Spleen (tissue), 11 donors: ENCODE measurements at regions not wholly inside any gene's neighbourhood (a gene's known extent, or its start where the extent isn't known, plus 50 kb on each side); places are given as distances from the start of the nearest gene placed in this dataset.

Source experiments
- DNase-seq: peaks from one replicate; pipeline ENCODE4 v3.0.0-alpha.2; 2020
- H3K27ac ChIP-seq, 8 donors: fragments of 200-600 bp; sonication (generic) in 7 of 8; 1 replicate in 4 of 8; 2 replicates in 4 of 8; pipeline versions ENCODE4 v1.5.0 to v1.8.0; 2016 to 2021; ENCODE audit warnings: inconsistent platforms in 4 of 8, mild to moderate bottlenecking in 4 of 8, moderate library complexity in 1 of 8
- H3K27me3 ChIP-seq, 7 donors: fragments of 200-600 bp; sonication (generic) in 6 of 7; replicated peaks in 1 of 7; 1 replicate in 4 of 7; 2 replicates in 3 of 7; pipeline versions ENCODE4 v1.5.0 to v1.8.0; 2016 to 2021; ENCODE audit warnings: inconsistent platforms in 3 of 7, mild to moderate bottlenecking in 1 of 7
- H3K36me3 ChIP-seq, 6 donors: fragments of 200-600 bp; sonication (generic) in 5 of 6; 1 replicate in 4 of 6; 2 replicates in 2 of 6; pipeline versions ENCODE4 v1.5.0 to v1.8.0; 2016 to 2021; ENCODE audit warnings: inconsistent platforms in 2 of 6
- H3K4me1 ChIP-seq, 6 donors: fragments of 200-600 bp; sonication (generic) in 5 of 6; 1 replicate in 3 of 6; 2 replicates in 3 of 6; pipeline versions ENCODE4 v1.5.0 to v1.8.0; 2016 to 2021; ENCODE audit warnings: inconsistent platforms in 3 of 6
- H3K4me3 ChIP-seq, 8 donors: fragments of 200-600 bp; sonication (generic) in 7 of 8; 1 replicate in 4 of 8; 2 replicates in 4 of 8; pipeline versions ENCODE4 v1.5.0 to v1.8.0; 2016 to 2021; ENCODE audit warnings: inconsistent platforms in 4 of 8, mild to moderate bottlenecking in 4 of 8, moderate library complexity in 2 of 8
- H3K9me3 ChIP-seq, 8 donors: fragments of 200-600 bp; sonication (generic) in 7 of 8; 1 replicate in 4 of 8; 2 replicates in 4 of 8; pipeline versions ENCODE4 v1.5.0 to v1.8.0; 2016 to 2021; ENCODE audit warnings: inconsistent platforms in 4 of 8
- CTCF ChIP-seq, 11 experiments: fragments of 200-600 bp in 7 of 11; fragments of 450-650 bp in 4 of 11; sonication (generic) in 4 of 11; IDR thresholded peaks in 8 of 11; conservative IDR thresholded peaks in 3 of 11; 1 replicate in 7 of 11; 2 replicates in 4 of 11; pipeline versions ENCODE4 v1.4.0 to v1.8.0; 2016 to 2021; ENCODE audit warnings: antibody characterized with exemption in 11 of 11, inconsistent platforms in 4 of 11, mild to moderate bottlenecking in 1 of 11
- POLR2A ChIP-seq, 3 donors: fragments of 450-650 bp; IDR thresholded peaks; one replicate each; pipeline ENCODE4 v1.5.1; 2017; ENCODE audit warnings: antibody characterized with exemption in 3 of 3, mild to moderate bottlenecking in 1 of 3
- POLR2AphosphoS5 ChIP-seq, 3 donors: sonication (generic); formaldehyde crosslinking; IDR thresholded peaks; one replicate each; pipeline ENCODE4 v1.5.1; 2017; ENCODE audit warnings: antibody characterized with exemption in 3 of 3
- whole genome bisulfite sequencing, 5 donors: extraction: QIAGEN DNeasy Blood & Tissue Kit in 3 of 5; methylation state at CpG; one replicate each; pipeline versions ENCODE4 v1.1.5 to v1.1.7; 2013 to 2018; 5-methylcytosine and 5-hydroxymethylcytosine counted together
- intact Hi-C: fragments of 100-400 bp; cut with DNase I; formaldehyde crosslinking; loops from one replicate; pipeline ENCODE4 v1.15.0; 2023; ENCODE audit warnings: low total_unique reads
- donor health status: healthy with polysubstance abuse.
- donor health status: DM: no; HTN: no; CAD: no; lungs with moderate emphysema.
- donor health status: DM: no; HTN: no; CAD: no.
- donor health status: Bipolar disorder and iron deficiency.
- donor health status: healthy.
- donor health status: DM: no; HTN: no; CAD: no.
- donor health status: DM: yes; HTN: yes; CAD: no.

GRCh38 chr4:143089291-143089690 is 95.4 kb upstream of the USP38 start:
- H3K27me3 ChIP-seq = no peaks in the 10 kb centered on the region
- no peak overlapping the region for H3K27ac ChIP-seq
- no peak overlapping the region for H3K4me3 ChIP-seq
- H3K9me3 ChIP-seq = peaks cover 0 to 9% (median 0%) of the 10 kb centered on the region in 8 donors
- H3K4me1 ChIP-seq = peaks cover 0 to under 1% (median 0%) of the 10 kb centered on the region in 6 donors
- TF ChIP-seq POLR2A (IDR thresholded peaks at IDR 0.05) (no peak), CTCF (IDR thresholded peaks at IDR 0.05 in 8 of 11, conservative IDR thresholded peaks at IDR 0.05 in 3 of 11) (no peak), POLR2AphosphoS5 (IDR thresholded peaks at IDR 0.05) (no peak)
- intact Hi-C loops = no loop called here
- DNase-seq = no peak
- H3K36me3 ChIP-seq = no peaks in the 10 kb centered on the region

GRCh38 chr4:143089847-143090246 is 94.9 kb upstream of the USP38 start:
- intact Hi-C loops = no loop called here
- H3K27me3 ChIP-seq = no peaks in the 10 kb centered on the region
- H3K27ac ChIP-seq = no peak overlapping the region
- H3K9me3 ChIP-seq = peaks cover 0 to 9% (median 0%) of the 10 kb centered on the region in 8 donors
- TF ChIP-seq CTCF (IDR thresholded peaks at IDR 0.05 in 8 of 11, conservative IDR thresholded peaks at IDR 0.05 in 3 of 11) = no peak
- TF ChIP-seq POLR2AphosphoS5 (IDR thresholded peaks at IDR 0.05) = no peak
- no peak for TF ChIP-seq POLR2A (IDR thresholded peaks at IDR 0.05)
- no peak for DNase-seq
- no peak overlapping the region for H3K4me3 ChIP-seq
- no peaks in the 10 kb centered on the region for H3K4me1 ChIP-seq
- H3K36me3 ChIP-seq = no peaks in the 10 kb centered on the region

- no peak for DNase-seq
- H3K4me1 ChIP-seq = no peaks in the 10 kb centered on the region
- H3K36me3 ChIP-seq = no peaks in the 10 kb centered on the region
- TF ChIP-seq POLR2AphosphoS5 (IDR thresholded peaks at IDR 0.05) (no peak), POLR2A (IDR thresholded peaks at IDR 0.05) (no peak), CTCF (IDR thresholded peaks at IDR 0.05 in 8 of 11, conservative IDR thresholded peaks at IDR 0.05 in 3 of 11) (no peak)
- no peak overlapping the region for H3K4me3 ChIP-seq
- 66 to 87% (median 73%) methylated on average over 2 of the region's 2 CpGs for WGBS, 5 donors
- intact Hi-C loops = no loop called here
- no peaks in the 10 kb centered on the region for H3K27me3 ChIP-seq
- H3K9me3 ChIP-seq = peaks cover 0 to 12% (median 0%) of the 10 kb centered on the region in 8 donors
- H3K27ac ChIP-seq = no peak overlapping the region
Observed at GRCh38 chr4:143091862-143092261, 92.9 kb upstream of the USP38 start.

- Histone ChIP-seq H3K27ac (no peak overlapping the region), H3K4me1 (no peaks in the 10 kb centered on the region), H3K36me3 (no peaks in the 10 kb centered on the region), H3K27me3 (no peaks in the 10 kb centered on the region), H3K4me3 (no peak overlapping the region), H3K9me3 (peaks cover 0 to 12% (median 0%) of the 10 kb centered on the region in 8 donors)
- DNase-seq = no peak
- TF ChIP-seq POLR2A (IDR thresholded peaks at IDR 0.05) (no peak), POLR2AphosphoS5 (IDR thresholded peaks at IDR 0.05) (no peak), CTCF (IDR thresholded peaks at IDR 0.05 in 8 of 11, conservative IDR thresholded peaks at IDR 0.05 in 3 of 11) (no peak)
- intact Hi-C loops = no loop called here
- 84 to 100% (median 89%) methylated on average over 1 of the region's 1 CpG for WGBS, 5 donors
Observed at GRCh38 chr4:143095447-143095846, 89.3 kb upstream of the USP38 start.
